SK-N-SH (cell line): ENCODE measurements at regions not wholly inside any gene's neighbourhood (a gene's known extent, or its start where the extent isn't known, plus 50 kb on each side); places are given as distances from the start of the nearest gene placed in this dataset.

ENCODE experiments used
- CTCF ChIA-PET: fragments of 300-600, 350-600 bp; formaldehyde crosslinking; extraction: SDS; loops from one replicate; lab custom pipeline; 2021; lab: Yijun Ruan, JAX
- POLR2A ChIA-PET: fragments of 350-600 bp; sonication (Branson Sonifier 250); formaldehyde crosslinking; extraction: SDS; loops from one replicate; lab custom pipeline; 2020; ENCODE audit warnings: antibody characterized with exemption, inconsistent platforms; lab: Yijun Ruan, JAX
- DNase-seq: peaks from one replicate; pipeline ENCODE4 v3.0.0; 2012
- H2AFZ ChIP-seq: fragments of 200-600 bp; sonication (generic); 2 replicates; pipeline ENCODE4 v1.8.1; 2016; ENCODE audit warnings: antibody characterized with exemption, mild to moderate bottlenecking, low read depth
- H3F3A ChIP-seq: fragments of 200-600 bp; sonication (generic); replicated peaks from 2 replicates; pipeline ENCODE3; 2016; ENCODE audit warnings: antibody characterized with exemption, mild to moderate bottlenecking; ENCODE audit not compliant: insufficient read depth
- H3K27ac ChIP-seq, 2 experiments: fragments of 200-500 bp in 1 of 2; fragments of 200-600 bp in 1 of 2; sonication (Bioruptor generic) in 1 of 2; sonication (generic), shearing (Covaris generic) in 1 of 2; 2 replicates each; pipeline versions ENCODE4 v1.5.1 to v1.6.1; 2014 to 2016; ENCODE audit warnings: low read depth in 2 of 2, inconsistent platforms in 1 of 2, low read length in 1 of 2, mild to moderate bottlenecking in 1 of 2, mixed read lengths in 1 of 2
- H3K27me3 ChIP-seq: fragments of 200-600 bp; sonication (generic), shearing (Covaris generic); 2 replicates; pipeline ENCODE4 v1.6.1; 2016; ENCODE audit warnings: mixed run types; ENCODE audit not compliant: insufficient read depth
- H3K36me3 ChIP-seq, 2 experiments: fragments of 200-500 bp in 1 of 2; fragments of 200-600 bp in 1 of 2; sonication (Bioruptor generic) in 1 of 2; sonication (generic) in 1 of 2; replicated peaks in 1 of 2; 2 replicates each; pipeline versions ENCODE3 to v1.5.1; 2014 to 2016; ENCODE audit warnings: low read length in 1 of 2, mild to moderate bottlenecking in 1 of 2; ENCODE audit not compliant: insufficient read depth in 2 of 2, control insufficient read depth in 1 of 2
- H3K4me1 ChIP-seq, 2 experiments: fragments of 200-500 bp in 1 of 2; fragments of 200-600 bp in 1 of 2; sonication (Bioruptor generic) in 1 of 2; sonication (generic), shearing (Covaris generic) in 1 of 2; 2 replicates each; pipeline versions ENCODE4 v1.5.1 to v1.6.1; 2014 to 2016; ENCODE audit warnings: low read depth in 1 of 2, low read length in 1 of 2, mixed run types in 1 of 2; ENCODE audit not compliant: insufficient read depth in 2 of 2, control insufficient read depth in 1 of 2
- H3K4me2 ChIP-seq: fragments of 200-600 bp; sonication (generic), shearing (Covaris generic); 2 replicates; pipeline ENCODE4 v1.6.1; 2017; ENCODE audit warnings: mixed run types
- H3K4me3 ChIP-seq, 2 experiments: fragments of 200-500 bp in 1 of 2; fragments of 200-600 bp in 1 of 2; sonication (Bioruptor generic) in 1 of 2; sonication (generic), shearing (Covaris generic) in 1 of 2; 2 replicates each; pipeline versions ENCODE4 v1.5.1 to v1.8.1; 2014 to 2016; ENCODE audit warnings: low read depth in 2 of 2, inconsistent platforms in 1 of 2, low read length in 1 of 2, mild to moderate bottlenecking in 1 of 2, mixed read lengths in 1 of 2, moderate library complexity in 1 of 2
- H3K79me2 ChIP-seq: fragments of 200-600 bp; sonication (generic); 2 replicates; pipeline ENCODE4 v1.8.1; 2017; ENCODE audit warnings: mild to moderate bottlenecking; ENCODE audit not compliant: insufficient read depth
- H3K9ac ChIP-seq: fragments of 200-600 bp; sonication (generic); 2 replicates; pipeline ENCODE4 v1.6.1; 2017; ENCODE audit warnings: mixed run types
- H3K9me2 ChIP-seq: fragments of 200-600 bp; sonication (generic); 2 replicates; pipeline ENCODE4 v1.6.1; 2017; ENCODE audit warnings: mixed run types
- H3K9me3 ChIP-seq: fragments of 200-600 bp; sonication (generic); 2 replicates; pipeline ENCODE4 v1.6.1; 2017; ENCODE audit warnings: mixed run types, mild to moderate bottlenecking, moderate library complexity
- H4K20me1 ChIP-seq: fragments of 200-600 bp; sonication (generic); 2 replicates; pipeline ENCODE4 v1.6.1; 2017; ENCODE audit warnings: mild to moderate bottlenecking, mixed run types; ENCODE audit not compliant: insufficient read depth
- EP300 ChIP-seq, 2 experiments: IDR thresholded peaks; 2 replicates each; pipeline versions ENCODE4 v1.4.0 to v1.6.1; 2012; ENCODE audit warnings: borderline replicate concordance in 1 of 2, low read depth in 1 of 2, low read length in 1 of 2
- FOSL2 ChIP-seq: IDR thresholded peaks from 2 replicates; pipeline ENCODE4 v1.4.0; 2012; ENCODE audit warnings: low read depth, mild to moderate bottlenecking, moderate library complexity, borderline replicate concordance
- FOXJ3 ChIP-seq: sonication (generic); formaldehyde crosslinking; IDR thresholded peaks from 2 replicates; pipeline ENCODE4 v1.5.1; 2020; ENCODE audit warnings: mild to moderate bottlenecking, missing genetic modification reagents
- GABPA ChIP-seq: IDR thresholded peaks from 2 replicates; pipeline ENCODE4 v1.4.0; 2012; ENCODE audit warnings: low read depth, mild to moderate bottlenecking
- GATA2 ChIP-seq: sonication (generic); formaldehyde crosslinking; IDR thresholded peaks from 2 replicates; pipeline ENCODE4 v1.5.0; 2020; ENCODE audit warnings: mild to moderate bottlenecking, missing genetic modification reagents
- JUND ChIP-seq: IDR thresholded peaks from 2 replicates; pipeline ENCODE4 v1.4.0; 2012
- NRF1 ChIP-seq: IDR thresholded peaks from 2 replicates; pipeline ENCODE4 v1.6.1; 2012; ENCODE audit warnings: low read depth, mild to moderate bottlenecking, low read length
- PBX3 ChIP-seq: IDR thresholded peaks from 2 replicates; pipeline ENCODE4; 2012
- RCOR1 ChIP-seq: fragments of 150-350 bp; IDR thresholded peaks from 2 replicates; pipeline ENCODE4 v1.6.1; 2017; ENCODE audit warnings: antibody characterized with exemption, low read length
- REST ChIP-seq: IDR thresholded peaks from 2 replicates; pipeline ENCODE4 v1.6.1; 2012; ENCODE audit warnings: mild to moderate bottlenecking, low read depth, low read length, moderate library complexity
- RFX5 ChIP-seq: IDR thresholded peaks from 2 replicates; pipeline ENCODE4 v1.6.1; 2012; ENCODE audit warnings: mild to moderate bottlenecking, improper control_type of control experiment, low read length
- TEAD4 ChIP-seq: IDR thresholded peaks from 2 replicates; pipeline ENCODE4 v1.4.0; 2012; ENCODE audit warnings: mild to moderate bottlenecking, borderline replicate concordance; ENCODE audit not compliant: insufficient read depth
- YY1 ChIP-seq: IDR thresholded peaks from 2 replicates; pipeline ENCODE4 v1.4.0; 2012; ENCODE audit warnings: low read depth, mild to moderate bottlenecking
- ZBTB33 ChIP-seq: IDR thresholded peaks from 2 replicates; pipeline ENCODE4 v1.4.0; 2012; ENCODE audit warnings: low read depth, borderline replicate concordance
- WGBS: methylation state at CpG from one replicate; pipeline ENCODE4 v1.1.6; 2017; ENCODE audit warnings: low lambda C conversion rate; 5-methylcytosine and 5-hydroxymethylcytosine counted together

GRCh38 chr3:66800941-66801545 is 197.1 kb upstream of the KBTBD8 start:
- DNase-seq: no peak
- H3K36me3 ChIP-seq: no peaks in the 10 kb centered on the region
- no peak overlapping the region for H3K27ac ChIP-seq
- ChIA-PET POLR2A (no interaction called here), CTCF (interaction anchor here (2.1 kb wide), 1 partner anchor 15 kb away, joined by 5 read pairs; no protein-coding TSS in a partner anchor)
- H3K79me2 ChIP-seq: no peaks in the 10 kb centered on the region
- H3K9me2 ChIP-seq: no peaks in the 10 kb centered on the region
- WGBS: 16% methylated on average over 1 of the region's 1 CpG
- no peak overlapping the region for H2AFZ ChIP-seq
- no peak overlapping the region for H3K4me2 ChIP-seq
- H3K27me3 ChIP-seq: no peaks in the 10 kb centered on the region
- no peak overlapping the region for H3K9ac ChIP-seq
- TF ChIP-seq TEAD4 (no peak), YY1 (no peak), JUND (no peak), PBX3 (no peak), RFX5 (no peak), GABPA (no peak), ZBTB33 (no peak), FOSL2 (no peak), RCOR1 (no peak), REST (no peak), GATA2 (CRISPR knock-in tag) (no peak), FOXJ3 (CRISPR knock-in tag) (no peak), EP300 (IDR thresholded peaks at IDR 0.05; ENCODE audit: borderline replicate concordance in 1 of 2, low read depth in 1 of 2, low read length in 1 of 2) (no peak), NRF1 (no peak)
- H4K20me1 ChIP-seq: no peaks in the 10 kb centered on the region
- no peak overlapping the region for H3K4me3 ChIP-seq
- no peaks in the 10 kb centered on the region for H3F3A ChIP-seq
- no peaks in the 10 kb centered on the region for H3K4me1 ChIP-seq
- no peaks in the 10 kb centered on the region for H3K9me3 ChIP-seq
